ENCODE measurements at regions not wholly inside any gene's neighbourhood (a gene's known extent, or its start where the extent isn't known, plus 50 kb on each side); places are given as distances from the start of the nearest gene placed in this dataset.

DNA sequence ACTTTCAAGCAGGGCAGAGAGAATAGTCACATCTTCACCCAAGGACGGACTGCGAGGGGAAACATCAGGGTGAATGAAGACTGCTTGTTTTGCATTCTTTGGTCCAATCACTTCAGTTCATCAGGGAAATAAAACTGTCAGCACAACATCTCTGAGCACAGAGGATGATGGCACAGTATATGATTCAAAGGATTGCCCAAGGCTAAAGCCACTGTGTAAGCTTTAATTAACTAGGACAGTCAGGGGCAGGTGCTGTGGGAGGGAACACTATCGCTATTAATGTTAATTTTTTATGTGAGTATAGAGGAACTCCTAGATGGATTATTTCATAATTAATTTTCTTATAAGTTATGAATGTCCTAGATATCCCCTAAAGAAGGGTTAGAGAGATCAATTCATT, 112.1 kb downstream of the BASP1 start:
- ATAC-seq (ENCODE audit: low read depth): no peak
- BruUV-seq (replicated peaks): no TSS peak
- dilution Hi-C loops (cut with HindIII; ENCODE audit: low sequenced_read_pairs, unreplicated experiment): no loop called here

More for the DNA sequence above, 112.1 kb downstream of the BASP1 start:
- H3K4ac ChIP-seq (ENCODE audit: low read depth, low read length): no peak overlapping the region
- no peak overlapping the region for H2AFZ ChIP-seq (replicated peaks; ENCODE audit: low read length, poor library complexity)
- H4K20me1 ChIP-seq (ENCODE audit: insufficient read depth, low read length): no peaks in the 10 kb centered on the region
- no peaks in the 10 kb centered on the region for H3K79me1 ChIP-seq (ENCODE audit: low read depth in 1 of 2, low read length in 2 of 2)
- in situ Hi-C loops (cut with MboI; ENCODE audit: low sequenced_read_pairs) (no loop called here), intact Hi-C loops (cut with micrococcal nuclease) (no loop called here)
- H3K27ac ChIP-seq (ENCODE audit: insufficient read depth, low read length): no peak overlapping the region
- no peak overlapping the region for H3K23ac ChIP-seq (ENCODE audit: low read depth, low read length)
- no CpG with 5 or more reads among the region's 3 CpGs for WGBS, 2 experiments (ENCODE audit: extremely low coverage in 2 of 2, insufficient read length in 1 of 2)
- H3K9ac ChIP-seq (ENCODE audit: low read depth, low read length): no peak overlapping the region
- H2BK5ac ChIP-seq (ENCODE audit: low read depth, low read length, poor library complexity, severe bottlenecking): no peak overlapping the region
- no peak overlapping the region for H4K8ac ChIP-seq (ENCODE audit: low read depth in 2 of 2, low read length in 2 of 2)
- no peak overlapping the region for H2BK120ac ChIP-seq (ENCODE audit: low read depth, low read length)
- H3K27me3 ChIP-seq (ENCODE audit: control insufficient read depth, insufficient read depth, low read length): no peaks in the 10 kb centered on the region; the same call in 1 of the 2 replicates
- H3K4me2 ChIP-seq (ENCODE audit: low read depth, low read length): no peak overlapping the region
- no peak overlapping the region for H2AK5ac ChIP-seq (ENCODE audit: low read depth, low read length)
- 0 out of 2 replicates have a peak, but pooled peaks cover 1% of the 10 kb centered on the region for H3K4me1 ChIP-seq (ENCODE audit: control insufficient read depth, insufficient read depth, low read length)
- H3K36me3 ChIP-seq (ENCODE audit: control insufficient read depth, insufficient read depth, low read length): no peaks in the 10 kb centered on the region
- H3K9me1 ChIP-seq (ENCODE audit: insufficient read depth, low read length): no peaks in the 10 kb centered on the region
- ChIA-PET POLR2A (ENCODE audit: unreplicated experiment) (no interaction called here), CTCF (no interaction called here)
- H2BK20ac ChIP-seq (ENCODE audit: low read depth, low read length): no peak overlapping the region
- no peak overlapping the region for H4K5ac ChIP-seq (ENCODE audit: low read depth, low read length)
- TF ChIP-seq MAZ (IDR thresholded peaks at IDR 0.05; ENCODE audit: borderline replicate concordance, low read depth, low read length): no peak
- no peak for TF ChIP-seq POLR2A (IDR thresholded peaks at IDR 0.05; ENCODE audit: low read depth, low read length)
- H3K14ac ChIP-seq (replicated peaks; ENCODE audit: low read depth, low read length): no peak overlapping the region
- no peaks in the 10 kb centered on the region for H3K9me3 ChIP-seq (ENCODE audit: control insufficient read depth, insufficient read depth, low read length)
- no peak overlapping the region for H3K4me3 ChIP-seq (ENCODE audit: insufficient read depth, low read depth, low read length)
- H3K56ac ChIP-seq (ENCODE audit: extremely low read depth, insufficient read depth, low read length): no peak overlapping the region
- no peak overlapping the region for H2AK9ac ChIP-seq (replicated peaks; ENCODE audit: low read depth, low read length, poor library complexity)
- H3K18ac ChIP-seq (ENCODE audit: low read depth, low read length): no peak overlapping the region
- no peak for DNase-seq
- no peak overlapping the region for H4K91ac ChIP-seq (ENCODE audit: insufficient read depth, low read depth, low read length)
- no peak overlapping the region for H2BK15ac ChIP-seq (ENCODE audit: low read depth, low read length)

Data from IMR-90 (cell line).